Upper lobe of left lung (tissue), 6 donors: ENCODE measurements at regions not wholly inside any gene's neighbourhood (a gene's known extent, or its start where the extent isn't known, plus 50 kb on each side); places are given as distances from the start of the nearest gene placed in this dataset.

ENCODE experiments used
- ATAC-seq, 2 donors: fragments of 200-7000 bp; cut with Tn5 transposase; one replicate each; pipeline ENCODE4 v1.9.1; 2022; ENCODE audit warnings: mild to moderate bottlenecking in 2 of 2, moderate library complexity in 2 of 2; ENCODE audit not compliant: low FRiP score in 2 of 2
- DNase-seq, 2 donors: peaks; one replicate each; pipeline ENCODE4 v3.0.0-alpha.2; 2019 to 2020
- H3K27ac ChIP-seq, 4 donors: fragments of 200-600 bp; sonication (generic); one replicate each; pipeline ENCODE4 v1.5.1; 2016 to 2019
- H3K27me3 ChIP-seq, 4 donors: fragments of 200-600 bp; sonication (generic); one replicate each; pipeline ENCODE4 v1.5.1; 2017 to 2019
- H3K36me3 ChIP-seq, 4 donors: fragments of 200-600 bp; sonication (generic); one replicate each; pipeline ENCODE4 v1.5.1; 2016 to 2019
- H3K4me1 ChIP-seq, 4 donors: fragments of 200-600 bp; sonication (generic); one replicate each; pipeline ENCODE4 v1.5.1; 2018 to 2019
- H3K4me3 ChIP-seq, 4 donors: fragments of 200-600 bp; sonication (generic); one replicate each; pipeline ENCODE4 v1.5.1; 2017 to 2019; ENCODE audit warnings: mild to moderate bottlenecking in 2 of 4, moderate library complexity in 1 of 4
- H3K9me3 ChIP-seq, 4 donors: fragments of 200-600 bp; sonication (generic); one replicate each; pipeline ENCODE4 v1.5.1; 2018 to 2019
- EP300 ChIP-seq, 4 donors: sonication (generic); formaldehyde crosslinking; IDR thresholded peaks; one replicate each; pipeline ENCODE4 v1.5.1; 2017; ENCODE audit warnings: antibody characterized with exemption in 4 of 4, control low read depth in 2 of 4
- POLR2A ChIP-seq, 4 donors: fragments of 450-650 bp; IDR thresholded peaks; one replicate each; pipeline ENCODE4 v1.5.1; 2016 to 2017; ENCODE audit warnings: antibody characterized with exemption in 4 of 4, mild to moderate bottlenecking in 2 of 4
- POLR2AphosphoS5 ChIP-seq, 2 donors: sonication (generic); formaldehyde crosslinking; IDR thresholded peaks; one replicate each; pipeline ENCODE4 v1.5.1; 2017; ENCODE audit warnings: antibody characterized with exemption in 2 of 2
- WGBS, 2 donors: methylation state at CpG; one replicate each; pipeline ENCODE4 v1.1.5; 2017 to 2018; 5-methylcytosine and 5-hydroxymethylcytosine counted together
- TF ChIP-seq, protein P1 (sequence below), 6 experiments: fragments of 450-650 bp in 4 of 6; fragments of 200-600 bp in 2 of 6; sonication (generic) in 2 of 6; IDR thresholded peaks; one replicate each; pipeline ENCODE4 v1.5.1; 2016 to 2019; ENCODE audit warnings: antibody characterized with exemption in 6 of 6
- donor health status: DM: no; HTN: no; CAD: no; lungs with moderate emphysema.
- donor health status: DM: no; HTN: yes; CAD: no; lungs with severe emphysema.

DNA sequence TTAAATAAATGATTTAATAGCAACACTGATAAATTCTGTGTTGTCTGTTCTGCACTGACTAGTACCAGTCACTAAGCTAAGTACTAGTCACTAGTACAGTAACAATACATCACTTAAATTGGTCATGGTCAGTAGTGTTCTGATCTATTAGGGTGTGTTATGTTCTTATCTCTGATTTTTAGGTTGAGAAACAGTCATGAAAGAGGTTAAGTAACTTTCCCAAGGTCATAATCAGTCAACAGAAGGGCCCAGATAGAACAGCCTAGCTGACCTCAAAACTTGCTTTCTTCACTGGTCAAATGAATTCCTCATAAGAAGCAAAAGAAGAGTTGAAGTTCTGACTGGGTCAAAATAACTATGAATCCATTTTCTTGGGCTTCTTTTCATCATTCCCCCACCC is 1492.7 kb downstream of the MAT2B start:
- Histone ChIP-seq H3K27ac (no peak overlapping the region), H3K4me3 (no peak overlapping the region), H3K4me1 (no peaks in the 10 kb centered on the region), H3K9me3 (no peaks in the 10 kb centered on the region), H3K36me3 (no peaks in the 10 kb centered on the region), H3K27me3 (no peaks in the 10 kb centered on the region)
- TF ChIP-seq POLR2AphosphoS5 (IDR thresholded peaks at IDR 0.05) (no peak), EP300 (IDR thresholded peaks at IDR 0.05) (no peak), POLR2A (IDR thresholded peaks at IDR 0.05) (no peak)
- TF ChIP-seq, protein P1, sequence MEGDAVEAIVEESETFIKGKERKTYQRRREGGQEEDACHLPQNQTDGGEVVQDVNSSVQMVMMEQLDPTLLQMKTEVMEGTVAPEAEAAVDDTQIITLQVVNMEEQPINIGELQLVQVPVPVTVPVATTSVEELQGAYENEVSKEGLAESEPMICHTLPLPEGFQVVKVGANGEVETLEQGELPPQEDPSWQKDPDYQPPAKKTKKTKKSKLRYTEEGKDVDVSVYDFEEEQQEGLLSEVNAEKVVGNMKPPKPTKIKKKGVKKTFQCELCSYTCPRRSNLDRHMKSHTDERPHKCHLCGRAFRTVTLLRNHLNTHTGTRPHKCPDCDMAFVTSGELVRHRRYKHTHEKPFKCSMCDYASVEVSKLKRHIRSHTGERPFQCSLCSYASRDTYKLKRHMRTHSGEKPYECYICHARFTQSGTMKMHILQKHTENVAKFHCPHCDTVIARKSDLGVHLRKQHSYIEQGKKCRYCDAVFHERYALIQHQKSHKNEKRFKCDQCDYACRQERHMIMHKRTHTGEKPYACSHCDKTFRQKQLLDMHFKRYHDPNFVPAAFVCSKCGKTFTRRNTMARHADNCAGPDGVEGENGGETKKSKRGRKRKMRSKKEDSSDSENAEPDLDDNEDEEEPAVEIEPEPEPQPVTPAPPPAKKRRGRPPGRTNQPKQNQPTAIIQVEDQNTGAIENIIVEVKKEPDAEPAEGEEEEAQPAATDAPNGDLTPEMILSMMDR (IDR thresholded peaks at IDR 0.05): no peak
- DNase-seq (no peak), ATAC-seq (no peak)

DNA sequence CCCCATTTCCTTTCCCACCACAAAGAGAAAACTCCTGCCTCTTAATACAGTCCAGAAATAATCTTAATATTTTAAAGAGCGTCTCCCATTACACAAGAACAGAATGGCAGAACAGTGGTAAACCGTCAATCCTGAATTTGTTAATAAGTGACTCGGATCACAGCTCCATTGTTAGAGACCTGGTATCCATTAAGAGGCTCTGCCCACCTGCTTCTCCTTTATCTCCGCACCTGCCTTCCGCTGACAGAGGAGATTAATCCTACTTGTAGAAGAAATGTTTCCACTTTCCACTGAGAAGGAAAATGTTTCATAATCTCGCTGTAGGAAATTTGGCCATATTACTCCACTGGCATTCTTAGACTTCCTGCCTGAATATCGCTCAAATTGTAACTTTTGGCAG is 1493.2 kb downstream of the MAT2B start:
- whole genome bisulfite sequencing, 2 donors: 71 to 74% methylated on average over 7 of the region's 7 CpGs
- no peak overlapping the region for H3K27ac ChIP-seq
- no peaks in the 10 kb centered on the region for H3K36me3 ChIP-seq
- no peak for TF ChIP-seq EP300 (IDR thresholded peaks at IDR 0.05)
- TF ChIP-seq POLR2A (IDR thresholded peaks at IDR 0.05): no peak
- TF ChIP-seq, protein P1 (IDR thresholded peaks at IDR 0.05): no peak
- no peak for TF ChIP-seq POLR2AphosphoS5 (IDR thresholded peaks at IDR 0.05)
- H3K9me3 ChIP-seq: no peaks in the 10 kb centered on the region
- no peak overlapping the region for H3K4me3 ChIP-seq
- ATAC-seq (no peak), DNase-seq (no peak)
- no peaks in the 10 kb centered on the region for H3K27me3 ChIP-seq
- no peaks in the 10 kb centered on the region for H3K4me1 ChIP-seq

DNA sequence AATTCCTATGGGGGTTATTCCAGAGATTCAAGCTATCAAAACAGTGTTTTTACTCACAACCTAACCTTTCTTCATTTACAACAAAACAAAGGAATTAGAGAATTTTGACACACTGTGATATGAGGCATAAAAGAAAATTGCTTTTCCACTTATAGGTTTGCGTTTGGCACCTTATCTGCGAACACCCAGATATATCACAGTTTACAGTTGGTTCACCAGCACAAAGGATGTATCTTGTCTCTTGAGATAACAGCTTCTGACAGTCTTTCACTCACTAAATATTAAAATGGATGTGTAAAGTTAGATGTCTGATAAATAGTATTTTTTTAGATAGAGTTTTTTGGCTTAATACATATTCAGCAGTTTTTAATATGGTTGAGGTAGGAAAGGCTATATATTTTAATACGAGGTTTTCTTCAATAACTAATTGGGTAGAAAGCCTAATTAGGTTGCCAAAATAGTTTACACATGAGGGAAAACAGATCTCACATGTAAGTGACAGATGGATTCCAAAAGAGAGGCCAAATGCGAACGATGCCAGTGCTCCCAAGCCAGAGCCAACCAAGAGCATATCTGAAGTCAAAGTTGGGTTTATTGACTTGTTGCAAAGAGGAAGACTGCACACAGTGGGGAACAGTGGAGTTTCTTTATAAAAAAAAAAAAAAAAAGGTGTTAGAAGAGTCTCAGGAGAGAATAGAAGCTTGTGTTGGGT is 1495.2 kb downstream of the MAT2B start:
- 77 to 83% methylated on average over 5 of the region's 5 CpGs for WGBS, 2 donors

DNA sequence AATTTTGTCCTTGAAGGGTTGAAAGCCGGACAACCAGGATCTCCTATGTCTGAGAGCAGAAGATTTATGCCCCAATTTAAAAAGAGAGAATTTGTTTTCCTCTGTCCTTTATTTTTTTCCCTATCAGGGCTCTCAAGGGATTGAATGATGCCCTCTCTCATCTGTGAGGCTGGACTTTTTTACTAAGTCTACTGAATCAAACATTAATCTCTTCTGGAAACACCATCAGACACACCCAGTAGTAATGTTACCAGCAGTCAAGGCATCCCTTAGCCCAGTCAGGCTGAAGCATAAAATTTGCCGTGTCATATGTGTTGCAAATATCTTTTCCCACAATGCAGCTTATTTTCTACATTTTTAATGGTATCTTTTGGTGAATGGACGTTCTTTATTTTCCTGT is 1497.9 kb downstream of the MAT2B start:
- Histone ChIP-seq H3K4me1 (no peaks in the 10 kb centered on the region), H3K9me3 (no peaks in the 10 kb centered on the region), H3K36me3 (no peaks in the 10 kb centered on the region), H3K4me3 (no peak overlapping the region), H3K27me3 (no peaks in the 10 kb centered on the region), H3K27ac (no peak overlapping the region)
- DNase-seq: no peak
- whole genome bisulfite sequencing, 2 donors: 59 to 80% methylated on average over 3 of the region's 3 CpGs
- TF ChIP-seq, protein P1 (IDR thresholded peaks at IDR 0.05): no peak
- TF ChIP-seq POLR2AphosphoS5 (IDR thresholded peaks at IDR 0.05) (no peak), EP300 (IDR thresholded peaks at IDR 0.05) (no peak), POLR2A (IDR thresholded peaks at IDR 0.05) (no peak)
- ATAC-seq: no peak

More for the DNA sequence above, 1495.2 kb downstream of the MAT2B start:
- no peaks in the 10 kb centered on the region for H3K27me3 ChIP-seq
- no peak for TF ChIP-seq POLR2A (IDR thresholded peaks at IDR 0.05)
- TF ChIP-seq EP300 (IDR thresholded peaks at IDR 0.05): no peak
- TF ChIP-seq, protein P1 (IDR thresholded peaks at IDR 0.05): no peak
- TF ChIP-seq POLR2AphosphoS5 (IDR thresholded peaks at IDR 0.05): no peak
- H3K27ac ChIP-seq: no peak overlapping the region
- no peak for ATAC-seq
- no peaks in the 10 kb centered on the region for H3K36me3 ChIP-seq
- no peak overlapping the region for H3K4me3 ChIP-seq
- no peaks in the 10 kb centered on the region for H3K4me1 ChIP-seq
- no peak for DNase-seq
- no peaks in the 10 kb centered on the region for H3K9me3 ChIP-seq

DNA sequence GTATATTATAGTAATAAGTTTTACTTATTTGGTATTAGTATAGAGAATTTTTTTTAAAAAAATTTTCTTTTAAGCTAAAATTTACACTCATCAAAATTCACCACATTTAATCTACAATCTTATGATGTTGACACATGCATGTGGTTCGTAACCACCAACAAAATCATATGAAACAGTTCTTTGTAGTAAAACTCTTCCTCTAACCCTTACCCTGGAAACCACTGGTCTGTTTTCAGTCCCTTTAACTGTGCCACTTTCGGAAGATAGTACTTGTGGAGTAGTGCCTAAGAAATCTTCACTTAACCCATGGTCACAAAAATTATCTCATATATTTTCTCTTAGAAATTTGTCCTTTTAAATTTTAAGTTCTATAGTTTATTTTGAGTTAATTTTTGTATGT is 1498.8 kb downstream of the MAT2B start:
- H3K36me3 ChIP-seq: no peaks in the 10 kb centered on the region
- no peaks in the 10 kb centered on the region for H3K4me1 ChIP-seq
- no peak for ATAC-seq
- H3K4me3 ChIP-seq: no peak overlapping the region
- TF ChIP-seq EP300 (IDR thresholded peaks at IDR 0.05) (no peak), POLR2A (IDR thresholded peaks at IDR 0.05) (no peak), POLR2AphosphoS5 (IDR thresholded peaks at IDR 0.05) (no peak)
- TF ChIP-seq, protein P1 (IDR thresholded peaks at IDR 0.05): no peak
- no peaks in the 10 kb centered on the region for H3K27me3 ChIP-seq
- DNase-seq: no peak
- no peaks in the 10 kb centered on the region for H3K9me3 ChIP-seq
- 86 to 92% methylated on average over 2 of the region's 2 CpGs for WGBS, 2 donors
- H3K27ac ChIP-seq: no peak overlapping the region
